Suprapubic skin (tissue), 4 donors: ENCODE measurements at regions not wholly inside any gene's neighbourhood (a gene's known extent, or its start where the extent isn't known, plus 50 kb on each side); places are given as distances from the start of the nearest gene placed in this dataset.

Experiments
- DNase-seq, 2 donors: peaks; one replicate each; pipeline ENCODE4 v3.0.0-alpha.2; 2019; ENCODE audit warnings: low spot score in 2 of 2
- H3K27ac ChIP-seq: fragments of 200-600 bp; sonication (generic); one replicate; pipeline ENCODE4 v1.5.1; 2019
- H3K27me3 ChIP-seq: fragments of 200-600 bp; sonication (generic); one replicate; pipeline ENCODE4 v1.5.1; 2019
- H3K36me3 ChIP-seq: fragments of 200-600 bp; sonication (generic); one replicate; pipeline ENCODE4 v1.5.1; 2019
- H3K4me1 ChIP-seq: fragments of 200-600 bp; sonication (generic); one replicate; pipeline ENCODE4 v1.5.1; 2019
- H3K4me3 ChIP-seq: fragments of 200-600 bp; sonication (generic); one replicate; pipeline ENCODE4 v1.5.1; 2019; ENCODE audit warnings: mild to moderate bottlenecking
- H3K9me3 ChIP-seq: fragments of 200-600 bp; sonication (generic); one replicate; pipeline ENCODE4 v1.5.1; 2019
- EP300 ChIP-seq: sonication (generic); formaldehyde crosslinking; IDR thresholded peaks from one replicate; pipeline ENCODE4 v1.6.1; 2017; ENCODE audit warnings: antibody characterized with exemption
- POLR2A ChIP-seq, 2 donors: fragments of 450-650 bp; IDR thresholded peaks; one replicate each; pipeline ENCODE4 v1.6.1; 2017; ENCODE audit warnings: antibody characterized with exemption in 2 of 2, mild to moderate bottlenecking in 2 of 2, moderate library complexity in 2 of 2
- POLR2AphosphoS5 ChIP-seq, 3 donors: sonication (generic); formaldehyde crosslinking; IDR thresholded peaks; one replicate each; pipeline ENCODE4 v1.6.1; 2017; ENCODE audit warnings: antibody characterized with exemption in 3 of 3
- WGBS: methylation state at CpG from one replicate; pipeline ENCODE4 v1.1.5; 2018; 5-methylcytosine and 5-hydroxymethylcytosine counted together
- TF ChIP-seq, protein P1 (sequence below), 2 donors: fragments of 200-600 bp in 1 of 2; fragments of 450-650 bp in 1 of 2; sonication (generic) in 1 of 2; IDR thresholded peaks; one replicate each; pipeline ENCODE4 v1.5.1; 2016 to 2019; ENCODE audit warnings: antibody characterized with exemption in 2 of 2, mild to moderate bottlenecking in 1 of 2, moderate library complexity in 1 of 2

GRCh38 chr7:125136341-125136740 is 206.7 kb upstream of the POT1 start:
- H3K4me3 ChIP-seq = no peak overlapping the region
- H3K27me3 ChIP-seq = no peaks in the 10 kb centered on the region
- no peak for DNase-seq
- no peaks in the 10 kb centered on the region for H3K9me3 ChIP-seq
- 54% methylated on average over 1 of the region's 1 CpG for WGBS
- TF ChIP-seq EP300 = no peak
- TF ChIP-seq POLR2A (IDR thresholded peaks at IDR 0.05) = no peak
- TF ChIP-seq POLR2AphosphoS5 (IDR thresholded peaks at IDR 0.05) = no peak
- TF ChIP-seq, protein P1, sequence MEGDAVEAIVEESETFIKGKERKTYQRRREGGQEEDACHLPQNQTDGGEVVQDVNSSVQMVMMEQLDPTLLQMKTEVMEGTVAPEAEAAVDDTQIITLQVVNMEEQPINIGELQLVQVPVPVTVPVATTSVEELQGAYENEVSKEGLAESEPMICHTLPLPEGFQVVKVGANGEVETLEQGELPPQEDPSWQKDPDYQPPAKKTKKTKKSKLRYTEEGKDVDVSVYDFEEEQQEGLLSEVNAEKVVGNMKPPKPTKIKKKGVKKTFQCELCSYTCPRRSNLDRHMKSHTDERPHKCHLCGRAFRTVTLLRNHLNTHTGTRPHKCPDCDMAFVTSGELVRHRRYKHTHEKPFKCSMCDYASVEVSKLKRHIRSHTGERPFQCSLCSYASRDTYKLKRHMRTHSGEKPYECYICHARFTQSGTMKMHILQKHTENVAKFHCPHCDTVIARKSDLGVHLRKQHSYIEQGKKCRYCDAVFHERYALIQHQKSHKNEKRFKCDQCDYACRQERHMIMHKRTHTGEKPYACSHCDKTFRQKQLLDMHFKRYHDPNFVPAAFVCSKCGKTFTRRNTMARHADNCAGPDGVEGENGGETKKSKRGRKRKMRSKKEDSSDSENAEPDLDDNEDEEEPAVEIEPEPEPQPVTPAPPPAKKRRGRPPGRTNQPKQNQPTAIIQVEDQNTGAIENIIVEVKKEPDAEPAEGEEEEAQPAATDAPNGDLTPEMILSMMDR (IDR thresholded peaks at IDR 0.05) = no peak
- no peaks in the 10 kb centered on the region for H3K36me3 ChIP-seq
- no peak overlapping the region for H3K27ac ChIP-seq
- H3K4me1 ChIP-seq = no peaks in the 10 kb centered on the region

GRCh38 chr7:125130173-125130572 is 200.5 kb upstream of the POT1 start:
- WGBS = 65% methylated on average over 1 of the region's 1 CpG
- Histone ChIP-seq H3K27me3 (no peaks in the 10 kb centered on the region), H3K9me3 (no peaks in the 10 kb centered on the region), H3K4me1 (no peaks in the 10 kb centered on the region), H3K27ac (no peak overlapping the region), H3K4me3 (no peak overlapping the region), H3K36me3 (no peaks in the 10 kb centered on the region)
- TF ChIP-seq POLR2AphosphoS5 (IDR thresholded peaks at IDR 0.05) = no peak
- TF ChIP-seq EP300 = no peak
- TF ChIP-seq, protein P1 (IDR thresholded peaks at IDR 0.05) = no peak
- no peak for TF ChIP-seq POLR2A (IDR thresholded peaks at IDR 0.05)
- no peak for DNase-seq

DNA sequence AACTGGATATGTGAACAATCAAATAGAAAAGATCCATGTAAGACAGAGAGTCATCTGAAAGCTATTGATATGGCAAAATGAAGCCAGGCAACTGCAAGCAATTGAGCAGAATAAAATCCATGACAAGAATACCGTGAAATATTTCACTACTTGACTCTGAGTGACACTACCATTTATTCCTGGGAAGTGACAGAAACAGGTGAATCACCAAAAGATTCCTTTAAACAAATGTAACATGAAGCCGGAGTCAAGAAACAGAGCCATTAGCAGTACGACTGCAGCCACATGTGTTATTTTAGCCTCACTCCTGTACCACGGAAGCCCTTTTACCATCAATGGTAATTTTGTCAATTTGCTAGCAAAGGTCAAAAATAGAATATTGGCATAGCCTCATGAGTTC is 197.7 kb upstream of the POT1 start:
- H3K27me3 ChIP-seq = no peaks in the 10 kb centered on the region
- no peaks in the 10 kb centered on the region for H3K4me1 ChIP-seq
- no peak for TF ChIP-seq POLR2AphosphoS5 (IDR thresholded peaks at IDR 0.05)
- TF ChIP-seq POLR2A (IDR thresholded peaks at IDR 0.05) = no peak
- no peak for TF ChIP-seq EP300
- TF ChIP-seq, protein P1 (IDR thresholded peaks at IDR 0.05) = no peak
- no peaks in the 10 kb centered on the region for H3K9me3 ChIP-seq
- H3K4me3 ChIP-seq = no peak overlapping the region
- H3K27ac ChIP-seq = no peak overlapping the region
- no peak for DNase-seq
- no peaks in the 10 kb centered on the region for H3K36me3 ChIP-seq
- 78% methylated on average over 4 of the region's 4 CpGs for WGBS

- Histone ChIP-seq H3K27ac (no peak overlapping the region), H3K4me3 (no peak overlapping the region), H3K4me1 (no peaks in the 10 kb centered on the region), H3K27me3 (no peaks in the 10 kb centered on the region), H3K9me3 (no peaks in the 10 kb centered on the region), H3K36me3 (no peaks in the 10 kb centered on the region)
- TF ChIP-seq, protein P1 (IDR thresholded peaks at IDR 0.05) = no peak
- TF ChIP-seq POLR2AphosphoS5 (IDR thresholded peaks at IDR 0.05) (no peak), EP300 (no peak), POLR2A (IDR thresholded peaks at IDR 0.05) (no peak)
- 44% methylated on average over 1 of the region's 1 CpG for whole genome bisulfite sequencing
- no peak for DNase-seq
These were observed 196.8 kb upstream of the POT1 start for GRCh38 chr7:125126376-125126775.

- Histone ChIP-seq H3K27ac (no peak overlapping the region), H3K4me3 (no peak overlapping the region), H3K27me3 (no peaks in the 10 kb centered on the region), H3K4me1 (no peaks in the 10 kb centered on the region), H3K9me3 (no peaks in the 10 kb centered on the region), H3K36me3 (no peaks in the 10 kb centered on the region)
- DNase-seq = no peak
- TF ChIP-seq EP300 = no peak
- TF ChIP-seq POLR2AphosphoS5 (IDR thresholded peaks at IDR 0.05) = no peak
- TF ChIP-seq, protein P1 (IDR thresholded peaks at IDR 0.05) = no peak
- TF ChIP-seq POLR2A (IDR thresholded peaks at IDR 0.05) = no peak
- 90% methylated on average over 9 of the region's 15 CpGs for WGBS
These were observed 195.7 kb upstream of the POT1 start for GRCh38 chr7:125125315-125125714.
